ENCODE measurements at regions not wholly inside any gene's neighbourhood (a gene's known extent, or its start where the extent isn't known, plus 50 kb on each side); places are given as distances from the start of the nearest gene placed in this dataset.

DNA sequence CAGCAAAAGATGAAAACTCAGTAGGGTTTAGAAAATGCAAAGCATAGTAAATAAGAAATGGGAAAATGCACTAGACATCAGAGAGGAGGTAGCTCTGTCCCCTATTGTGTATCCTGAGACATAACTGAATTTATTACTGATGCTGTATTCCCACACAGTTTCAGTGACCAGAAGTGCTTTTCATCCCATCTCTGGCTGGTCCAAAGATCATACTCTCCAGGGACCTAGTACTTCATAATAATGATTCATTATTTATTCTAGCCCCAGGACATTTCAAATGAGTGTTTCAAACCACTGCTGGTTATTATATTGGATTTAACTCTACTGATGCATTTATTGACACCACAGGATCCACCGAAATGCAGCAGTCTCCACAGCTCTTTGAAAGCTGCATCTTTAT lies 163.3 kb downstream of the PAWR start:
- H3K27ac ChIP-seq: no peak overlapping the region
- BruUV-seq (replicated peaks): no TSS peak
- intact Hi-C loops (cut with micrococcal nuclease; ENCODE audit: unreplicated experiment): no loop called here

DNA sequence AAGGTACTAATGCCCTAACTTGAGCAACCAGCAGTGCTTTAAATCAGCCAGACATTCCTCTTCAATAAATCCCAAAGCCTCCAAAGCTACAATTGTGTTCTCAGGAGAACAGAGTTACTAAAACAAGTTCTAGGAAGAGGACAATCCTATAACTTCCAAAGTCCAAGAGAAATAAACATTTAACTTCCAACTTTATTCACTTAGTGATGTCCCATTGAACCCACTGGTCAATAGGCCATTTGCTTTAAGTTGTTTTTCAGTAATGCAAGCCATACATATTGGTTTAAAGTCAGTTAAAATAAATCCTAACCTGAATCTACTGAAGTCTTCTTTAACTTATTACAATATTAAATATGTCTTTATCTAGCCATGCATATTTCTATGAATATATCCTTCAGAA lies 165.4 kb downstream of the PAWR start:
- H3K36me3 ChIP-seq (ENCODE audit: low read depth): no peaks in the 10 kb centered on the region
- H3K9me3 ChIP-seq (ENCODE audit: insufficient read depth, low read depth): no peaks in the 10 kb centered on the region
- H3K9me2 ChIP-seq (ENCODE audit: insufficient read depth): peaks cover 4% of the 10 kb centered on the region; the same call in 1 of the 2 replicates
- POLR2A ChIA-PET (ENCODE audit: unreplicated experiment): no interaction called here
- H3F3A ChIP-seq (ENCODE audit: insufficient read depth, low read depth): no peaks in the 10 kb centered on the region; the same call in 1 of the 2 replicates
- no peak for DNase-seq
- no peaks in the 10 kb centered on the region for H3K79me2 ChIP-seq (ENCODE audit: low read depth)
- no peaks in the 10 kb centered on the region for H4K20me1 ChIP-seq (ENCODE audit: insufficient read depth)
- H3K4me3 ChIP-seq: no peak overlapping the region
- H3K27ac ChIP-seq: no peak overlapping the region
- H3K4me2 ChIP-seq: no peak overlapping the region
- no peaks in the 10 kb centered on the region for H3K4me1 ChIP-seq (replicated peaks; ENCODE audit: insufficient read depth)
- no peak for TF ChIP-seq EZH2 (IDR thresholded peaks at IDR 0.05; ENCODE audit: low read depth)
- TF ChIP-seq, protein P1, sequence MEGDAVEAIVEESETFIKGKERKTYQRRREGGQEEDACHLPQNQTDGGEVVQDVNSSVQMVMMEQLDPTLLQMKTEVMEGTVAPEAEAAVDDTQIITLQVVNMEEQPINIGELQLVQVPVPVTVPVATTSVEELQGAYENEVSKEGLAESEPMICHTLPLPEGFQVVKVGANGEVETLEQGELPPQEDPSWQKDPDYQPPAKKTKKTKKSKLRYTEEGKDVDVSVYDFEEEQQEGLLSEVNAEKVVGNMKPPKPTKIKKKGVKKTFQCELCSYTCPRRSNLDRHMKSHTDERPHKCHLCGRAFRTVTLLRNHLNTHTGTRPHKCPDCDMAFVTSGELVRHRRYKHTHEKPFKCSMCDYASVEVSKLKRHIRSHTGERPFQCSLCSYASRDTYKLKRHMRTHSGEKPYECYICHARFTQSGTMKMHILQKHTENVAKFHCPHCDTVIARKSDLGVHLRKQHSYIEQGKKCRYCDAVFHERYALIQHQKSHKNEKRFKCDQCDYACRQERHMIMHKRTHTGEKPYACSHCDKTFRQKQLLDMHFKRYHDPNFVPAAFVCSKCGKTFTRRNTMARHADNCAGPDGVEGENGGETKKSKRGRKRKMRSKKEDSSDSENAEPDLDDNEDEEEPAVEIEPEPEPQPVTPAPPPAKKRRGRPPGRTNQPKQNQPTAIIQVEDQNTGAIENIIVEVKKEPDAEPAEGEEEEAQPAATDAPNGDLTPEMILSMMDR (conservative IDR thresholded peaks at IDR 0.05): no peak
- H2AFZ ChIP-seq: no peak overlapping the region
- no peaks in the 10 kb centered on the region for H3K27me3 ChIP-seq (ENCODE audit: insufficient read depth, low read depth)
- CTCF ChIA-PET: no interaction called here
- BruUV-seq (replicated peaks): no TSS peak
- intact Hi-C loops (cut with micrococcal nuclease; ENCODE audit: unreplicated experiment): no loop called here

More for the DNA sequence above, 163.3 kb downstream of the PAWR start:
- Histone ChIP-seq H2AFZ (no peak overlapping the region), H3K9me3 (ENCODE audit: insufficient read depth, low read depth) (no peaks in the 10 kb centered on the region), H4K20me1 (ENCODE audit: insufficient read depth) (no peaks in the 10 kb centered on the region), H3K4me1 (replicated peaks; ENCODE audit: insufficient read depth) (0 out of 2 replicates have a peak, but pooled peaks cover 3% of the 10 kb centered on the region), H3K4me3 (no peak overlapping the region), H3K4me2 (no peak overlapping the region), H3F3A (ENCODE audit: insufficient read depth, low read depth) (no peaks in the 10 kb centered on the region; the same call in 1 of the 2 replicates), H3K79me2 (ENCODE audit: low read depth) (no peaks in the 10 kb centered on the region), H3K36me3 (ENCODE audit: low read depth) (no peaks in the 10 kb centered on the region), H3K9me2 (ENCODE audit: insufficient read depth) (no peaks in the 10 kb centered on the region), H3K27me3 (ENCODE audit: insufficient read depth, low read depth) (no peaks in the 10 kb centered on the region)
- DNase-seq: no peak
- ChIA-PET POLR2A (ENCODE audit: unreplicated experiment) (interaction anchor here (0.5 kb wide), 1 partner anchor 112 kb away, joined by 5 read pairs; no protein-coding TSS in a partner anchor), CTCF (no interaction called here)
- TF ChIP-seq, protein P1 (conservative IDR thresholded peaks at IDR 0.05): no peak
- no peak for TF ChIP-seq EZH2 (IDR thresholded peaks at IDR 0.05; ENCODE audit: low read depth)

DNA sequence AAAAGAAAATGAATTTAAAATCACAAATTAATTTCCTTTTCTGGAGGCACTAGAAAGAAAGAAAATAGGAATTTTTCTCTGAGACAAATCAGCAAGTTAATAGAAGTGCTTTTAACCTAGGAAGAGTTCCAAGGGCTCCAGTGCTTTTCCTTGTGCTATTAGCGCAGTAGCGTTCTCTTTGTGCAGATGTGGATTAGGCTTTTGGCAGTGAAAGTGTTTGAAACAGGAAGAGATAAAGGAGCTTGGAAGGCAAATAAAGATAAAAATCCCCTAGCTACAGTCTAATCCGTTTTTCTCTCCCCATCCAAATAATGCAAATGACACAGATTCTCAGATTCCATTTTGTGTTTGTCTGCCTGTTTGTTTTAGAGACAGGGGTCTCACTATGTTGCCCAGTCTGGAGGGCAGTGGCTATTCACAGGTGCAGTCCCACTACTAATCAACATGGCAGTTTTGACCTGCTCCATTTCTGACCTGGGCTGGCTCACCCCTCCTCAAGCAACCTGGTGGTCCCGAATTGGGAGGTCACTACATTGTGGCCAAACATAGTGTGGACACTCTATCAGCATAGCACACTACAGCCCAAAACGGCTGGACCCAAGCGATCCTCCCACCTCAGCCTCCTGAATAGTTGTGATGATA lies 166.1 kb downstream of the PAWR start:
- Histone ChIP-seq H3K4me3 (no peak overlapping the region), H3K9me3 (ENCODE audit: insufficient read depth, low read depth) (no peaks in the 10 kb centered on the region), H3K36me3 (ENCODE audit: low read depth) (no peaks in the 10 kb centered on the region), H3K4me1 (replicated peaks; ENCODE audit: insufficient read depth) (no peaks in the 10 kb centered on the region), H4K20me1 (ENCODE audit: insufficient read depth) (no peaks in the 10 kb centered on the region), H2AFZ (no peak overlapping the region), H3K4me2 (no peak overlapping the region), H3K27me3 (ENCODE audit: insufficient read depth, low read depth) (no peaks in the 10 kb centered on the region), H3K79me2 (ENCODE audit: low read depth) (no peaks in the 10 kb centered on the region), H3K9me2 (ENCODE audit: insufficient read depth) (peaks cover 4% of the 10 kb centered on the region; the same call in 1 of the 2 replicates), H3K27ac (no peak overlapping the region), H3F3A (ENCODE audit: insufficient read depth, low read depth) (no peaks in the 10 kb centered on the region; the same call in 1 of the 2 replicates)
- POLR2A ChIA-PET (ENCODE audit: unreplicated experiment): no interaction called here
- intact Hi-C loops (cut with micrococcal nuclease; ENCODE audit: unreplicated experiment): no loop called here
- no TSS peak for BruUV-seq (replicated peaks)
- TF ChIP-seq, protein P1 (conservative IDR thresholded peaks at IDR 0.05): no peak
- no peak for TF ChIP-seq EZH2 (IDR thresholded peaks at IDR 0.05; ENCODE audit: low read depth)
- DNase-seq: no peak
- CTCF ChIA-PET: no interaction called here

Data from PC-9 (cell line).